NCI-H1048 (cell line): ENCODE measurements at regions not wholly inside any gene's neighbourhood (a gene's known extent, or its start where the extent isn't known, plus 50 kb on each side); places are given as distances from the start of the nearest gene placed in this dataset.

Source experiments
- DNase-seq: peaks from one replicate; lab custom pipeline; 2025; lab: John Stamatoyannopoulos, UW

GRCh38 chr4:57607566-57608180 lies 497.5 kb upstream of the IGFBP7 start:
- no peak for DNase-seq

GRCh38 chr4:57605376-57605775 lies 495.2 kb upstream of the IGFBP7 start:
- DNase-seq: no peak

- DNase-seq: no peak
Observed at GRCh38 chr4:57602141-57602540, 492.0 kb upstream of the IGFBP7 start.

- no peak for DNase-seq
Observed at GRCh38 chr4:57591073-57591472, 480.9 kb upstream of the IGFBP7 start.

GRCh38 chr4:57588557-57588956 lies 478.4 kb upstream of the IGFBP7 start:
- DNase-seq: no peak

- no peak for DNase-seq
Observed at GRCh38 chr4:57580710-57581599, 470.8 kb upstream of the IGFBP7 start.

GRCh38 chr4:57575426-57575825 lies 465.2 kb upstream of the IGFBP7 start:
- no peak for DNase-seq

GRCh38 chr4:57554556-57555092 lies 444.4 kb upstream of the IGFBP7 start:
- no peak for DNase-seq

- no peak for DNase-seq
Observed at GRCh38 chr4:57553728-57554127, 443.5 kb upstream of the IGFBP7 start.

GRCh38 chr4:57550198-57550597 lies 440.0 kb upstream of the IGFBP7 start:
- DNase-seq: no peak

- DNase-seq: no peak
Observed at GRCh38 chr4:57548856-57549255, 438.7 kb upstream of the IGFBP7 start.

- DNase-seq: no peak
Observed at GRCh38 chr4:57544811-57545654, 434.8 kb upstream of the IGFBP7 start.

- no peak for DNase-seq
Observed at GRCh38 chr4:57504797-57505530, 394.8 kb upstream of the IGFBP7 start.

- DNase-seq: no peak
Observed at GRCh38 chr4:57504139-57504538, 394.0 kb upstream of the IGFBP7 start.

GRCh38 chr4:57501720-57502119 lies 391.5 kb upstream of the IGFBP7 start:
- DNase-seq: no peak

GRCh38 chr4:57499786-57500185 lies 389.6 kb upstream of the IGFBP7 start:
- no peak for DNase-seq

- no peak for DNase-seq
Observed at GRCh38 chr4:57498251-57498650, 388.1 kb upstream of the IGFBP7 start.

GRCh38 chr4:57496697-57497471 lies 386.7 kb upstream of the IGFBP7 start:
- DNase-seq: no peak

GRCh38 chr4:57494821-57495220 lies 384.6 kb upstream of the IGFBP7 start:
- no peak for DNase-seq

GRCh38 chr4:57492251-57492878 lies 382.2 kb upstream of the IGFBP7 start:
- DNase-seq: no peak
